ENCODE measurements at regions not wholly inside any gene's neighbourhood (a gene's known extent, or its start where the extent isn't known, plus 50 kb on each side); places are given as distances from the start of the nearest gene placed in this dataset.

- TF ChIP-seq POLR2A (IDR thresholded peaks at IDR 0.05) (no peak), CTCF (IDR thresholded peaks at IDR 0.05) (no peak)
Measured at GRCh38 chr20:24077145-24077544, 88.6 kb upstream of the GGTLC1 start.

Measured in vagina (tissue), 2 donors.